ENCODE measurements at regions not wholly inside any gene's neighbourhood (a gene's known extent, or its start where the extent isn't known, plus 50 kb on each side); places are given as distances from the start of the nearest gene placed in this dataset.

DNA sequence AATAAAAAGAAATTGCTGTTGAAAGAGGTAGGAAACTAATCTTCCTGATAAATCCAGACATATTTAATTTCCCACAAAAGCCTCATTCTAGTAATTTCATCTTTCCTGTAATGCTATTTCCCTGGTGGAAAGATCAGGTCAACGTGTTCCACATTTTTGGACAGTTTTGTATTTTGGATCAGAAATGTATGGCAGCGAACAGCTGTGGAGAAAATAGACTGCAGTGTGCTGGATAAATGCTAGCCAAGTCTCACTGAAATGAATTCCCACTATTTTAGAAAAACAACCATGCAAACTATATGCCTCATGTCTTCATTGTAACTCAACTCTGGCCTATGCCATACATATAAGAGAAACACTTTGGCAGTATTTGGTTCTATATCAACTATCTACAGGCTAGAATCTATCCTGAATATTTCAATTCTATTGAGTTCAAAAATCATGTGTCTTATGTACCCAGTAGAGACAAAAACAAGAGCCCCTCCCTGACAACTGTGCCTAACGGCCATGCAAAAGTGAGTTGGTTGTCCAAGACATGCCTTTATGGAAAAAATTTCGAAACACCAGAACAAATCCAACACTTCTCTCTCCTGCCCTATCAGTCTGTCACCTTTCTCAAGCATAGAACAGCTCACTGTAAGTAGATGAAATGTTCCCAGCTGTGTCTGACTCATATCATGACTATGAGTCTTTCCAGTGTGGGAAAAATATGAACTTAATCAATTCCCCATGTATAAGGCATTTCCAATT lies 191.3 kb upstream of the NREP start:
- no peak for DNase-seq (ENCODE audit: extremely low spot score, unreplicated experiment)
- Mint-ChIP-seq H3K4me1 (ENCODE audit: unreplicated experiment) (peaks cover 84% of the 10 kb centered on the region), H3K27me3 (ENCODE audit: unreplicated experiment) (no peaks in the 10 kb centered on the region), H3K4me3 (ENCODE audit: unreplicated experiment) (peak overlapping the region; percentile 12), H3K27ac (ENCODE audit: unreplicated experiment) (peak overlapping the region; percentile 95), H3K9me3 (ENCODE audit: unreplicated experiment) (no peaks in the 10 kb centered on the region), H3K36me3 (ENCODE audit: unreplicated experiment) (peaks cover 6% of the 10 kb centered on the region)
- no peak for TF ChIP-seq CTCF (IDR thresholded peaks at IDR 0.05)

DNA sequence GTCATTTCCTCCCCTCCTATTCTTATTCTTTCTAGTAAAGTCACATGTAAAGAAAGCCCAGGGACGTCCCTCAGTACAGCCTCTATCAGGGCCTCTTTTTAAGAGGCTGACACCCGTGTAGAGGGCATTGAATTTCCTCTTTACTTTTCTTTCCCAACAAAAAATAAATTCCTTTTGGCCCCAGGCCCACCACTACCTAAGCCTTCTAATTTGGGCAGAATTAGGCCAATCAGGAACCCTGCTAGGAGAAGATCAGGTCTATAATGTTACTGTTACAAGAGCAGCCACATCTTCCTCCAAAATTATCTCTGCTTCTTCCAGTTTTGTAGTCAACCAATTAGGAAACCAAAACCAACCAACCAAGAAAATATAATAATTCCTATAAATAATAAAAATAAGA lies 189.6 kb upstream of the NREP start:
- DNase-seq (ENCODE audit: extremely low spot score, unreplicated experiment): no peak
- Mint-ChIP-seq H3K27ac (ENCODE audit: unreplicated experiment) (peak overlapping the region; percentile 91), H3K4me3 (ENCODE audit: unreplicated experiment) (no peak overlapping the region), H3K4me1 (ENCODE audit: unreplicated experiment) (peaks cover 82% of the 10 kb centered on the region), H3K27me3 (ENCODE audit: unreplicated experiment) (no peaks in the 10 kb centered on the region), H3K9me3 (ENCODE audit: unreplicated experiment) (no peaks in the 10 kb centered on the region), H3K36me3 (ENCODE audit: unreplicated experiment) (peaks cover 6% of the 10 kb centered on the region)
- TF ChIP-seq CTCF (IDR thresholded peaks at IDR 0.05): no peak

- Mint-ChIP-seq H3K4me3 (ENCODE audit: unreplicated experiment) (peak overlapping the region; percentile 18), H3K27me3 (ENCODE audit: unreplicated experiment) (no peaks in the 10 kb centered on the region), H3K9me3 (ENCODE audit: unreplicated experiment) (no peaks in the 10 kb centered on the region), H3K4me1 (ENCODE audit: unreplicated experiment) (peaks cover 78% of the 10 kb centered on the region), H3K36me3 (ENCODE audit: unreplicated experiment) (peaks cover 6% of the 10 kb centered on the region), H3K27ac (ENCODE audit: unreplicated experiment) (peak overlapping the region; percentile 91)
- no peak for TF ChIP-seq CTCF (IDR thresholded peaks at IDR 0.05)
- DNase-seq (ENCODE audit: extremely low spot score, unreplicated experiment): no peak
Observed at GRCh38 chr5:111945535-111945934, 188.5 kb upstream of the NREP start.

GRCh38 chr5:111942661-111943401 lies 185.8 kb upstream of the NREP start:
- H3K4me3 Mint-ChIP-seq (ENCODE audit: unreplicated experiment): no peak overlapping the region
- peak overlapping the region; percentile 78 for H3K27ac Mint-ChIP-seq (ENCODE audit: unreplicated experiment)
- no peaks in the 10 kb centered on the region for H3K9me3 Mint-ChIP-seq (ENCODE audit: unreplicated experiment)
- H3K4me1 Mint-ChIP-seq (ENCODE audit: unreplicated experiment): peaks cover 57% of the 10 kb centered on the region
- peaks cover 6% of the 10 kb centered on the region for H3K36me3 Mint-ChIP-seq (ENCODE audit: unreplicated experiment)
- no peaks in the 10 kb centered on the region for H3K27me3 Mint-ChIP-seq (ENCODE audit: unreplicated experiment)
- no peak for TF ChIP-seq CTCF (IDR thresholded peaks at IDR 0.05)
- no peak for DNase-seq (ENCODE audit: extremely low spot score, unreplicated experiment)

- peaks cover 59% of the 10 kb centered on the region for H3K4me1 Mint-ChIP-seq (ENCODE audit: unreplicated experiment)
- peak overlapping the region; percentile 78 for H3K27ac Mint-ChIP-seq (ENCODE audit: unreplicated experiment)
- no peak overlapping the region for H3K4me3 Mint-ChIP-seq (ENCODE audit: unreplicated experiment)
- H3K36me3 Mint-ChIP-seq (ENCODE audit: unreplicated experiment): peaks cover 6% of the 10 kb centered on the region
- TF ChIP-seq CTCF (IDR thresholded peaks at IDR 0.05): no peak
- DNase-seq (ENCODE audit: extremely low spot score, unreplicated experiment): no peak
- no peaks in the 10 kb centered on the region for H3K9me3 Mint-ChIP-seq (ENCODE audit: unreplicated experiment)
- no peaks in the 10 kb centered on the region for H3K27me3 Mint-ChIP-seq (ENCODE audit: unreplicated experiment)
Observed at GRCh38 chr5:111942201-111942600, 185.2 kb upstream of the NREP start.

Data from osteocyte (in vitro differentiated cells).